Neural progenitor cell (in vitro differentiated cells): ENCODE measurements at regions not wholly inside any gene's neighbourhood (a gene's known extent, or its start where the extent isn't known, plus 50 kb on each side); places are given as distances from the start of the nearest gene placed in this dataset.

ENCODE experiments used
- DNase-seq: peaks from one replicate; pipeline ENCODE4 v3.0.0-alpha.2; 2016; ENCODE audit warnings: low spot score
- H2AFZ ChIP-seq: fragments of 200-600 bp; sonication (generic); replicated peaks from 2 replicates; pipeline ENCODE4 v1.6.1; 2016; ENCODE audit warnings: antibody characterized with exemption
- H3F3A ChIP-seq: fragments of 200-600 bp; sonication (generic); 2 replicates; pipeline ENCODE4 v1.6.1; 2016; ENCODE audit warnings: antibody characterized with exemption, low read depth
- H3K27ac ChIP-seq: fragments of 200-600 bp; sonication (generic); 2 replicates; pipeline ENCODE4 v1.5.1; 2016; ENCODE audit warnings: mild to moderate bottlenecking
- H3K27me3 ChIP-seq: fragments of 200-600 bp; sonication (generic); 2 replicates; pipeline ENCODE4 v1.6.1; 2016; ENCODE audit warnings: mild to moderate bottlenecking, moderate library complexity
- H3K36me3 ChIP-seq: fragments of 200-600 bp; sonication (generic); 2 replicates; pipeline ENCODE4 v1.5.1; 2016
- H3K4me1 ChIP-seq: fragments of 200-600 bp; sonication (generic); 2 replicates; pipeline ENCODE4 v1.6.1; 2016; ENCODE audit warnings: mixed run types
- H3K4me2 ChIP-seq: fragments of 200-600 bp; sonication (generic); 2 replicates; pipeline ENCODE4 v1.6.1; 2016
- H3K4me3 ChIP-seq: fragments of 200-600 bp; sonication (generic); 2 replicates; pipeline ENCODE4 v1.5.1; 2016
- H3K79me2 ChIP-seq: fragments of 200-600 bp; sonication (generic); 2 replicates; pipeline ENCODE4 v1.6.1; 2016; ENCODE audit warnings: low read depth
- H3K9ac ChIP-seq: fragments of 200-600 bp; sonication (generic); 2 replicates; pipeline ENCODE4 v1.6.1; 2016
- H3K9me3 ChIP-seq: fragments of 200-600 bp; sonication (generic); 2 replicates; pipeline ENCODE4 v1.5.1; 2016; ENCODE audit warnings: low read depth
- H4K20me1 ChIP-seq: fragments of 200-600 bp; sonication (generic); 2 replicates; pipeline ENCODE4 v1.6.1; 2016; ENCODE audit warnings: low read depth
- H3K27ac Mint-ChIP-seq: 3 replicates; pipeline ENCODE4 v1.8.0; 2021; ENCODE audit warnings: mixed read lengths
- H3K27me3 Mint-ChIP-seq: 2 replicates; pipeline ENCODE4 v1.8.0; 2022; ENCODE audit warnings: low read depth, mild to moderate bottlenecking, inconsistent platforms, moderate library complexity, mixed read lengths; ENCODE audit not compliant: insufficient read depth
- H3K36me3 Mint-ChIP-seq: 3 replicates; pipeline ENCODE4 v1.8.0; 2021; ENCODE audit warnings: mixed read lengths
- H3K4me1 Mint-ChIP-seq: 3 replicates; pipeline ENCODE4 v1.8.0; 2021; ENCODE audit warnings: mixed read lengths
- H3K4me3 Mint-ChIP-seq: 3 replicates; pipeline ENCODE4 v1.8.0; 2021; ENCODE audit warnings: mild to moderate bottlenecking, moderate library complexity, mixed read lengths
- H3K9me3 Mint-ChIP-seq: 3 replicates; pipeline ENCODE4 v1.8.0; 2020; ENCODE audit warnings: mixed read lengths
- CTCF ChIP-seq: fragments of 200-600 bp; sonication (generic); IDR thresholded peaks from 2 replicates; pipeline ENCODE4 v1.5.1; 2017; ENCODE audit warnings: antibody characterized with exemption, mild to moderate bottlenecking
- EZH2 ChIP-seq: fragments of 200-600 bp; sonication (generic); IDR thresholded peaks from 2 replicates; pipeline ENCODE4 v1.6.1; 2017; ENCODE audit warnings: antibody characterized with exemption, mild to moderate bottlenecking, moderate library complexity
- EZH2phosphoT487 ChIP-seq: fragments of 200-600 bp; sonication (generic); IDR thresholded peaks from 2 replicates; pipeline ENCODE4 v1.6.1; 2017; ENCODE audit warnings: antibody characterized with exemption

GRCh38 chr2:220744861-220745260, 827.2 kb downstream of the EPHA4 start:
- no peaks in the 10 kb centered on the region for H3K36me3 ChIP-seq
- Mint-ChIP-seq H3K9me3 (no peaks in the 10 kb centered on the region), H3K36me3 (no peaks in the 10 kb centered on the region), H3K4me1 (peaks cover 9% of the 10 kb centered on the region), H3K27me3 (no peaks in the 10 kb centered on the region), H3K27ac (no peak overlapping the region), H3K4me3 (no peak overlapping the region)
- H3K27ac ChIP-seq: no peak overlapping the region
- no peaks in the 10 kb centered on the region for H3F3A ChIP-seq
- peaks cover 12% of the 10 kb centered on the region for H3K4me1 ChIP-seq
- no peaks in the 10 kb centered on the region for H3K9me3 ChIP-seq
- no peaks in the 10 kb centered on the region for H3K27me3 ChIP-seq
- H4K20me1 ChIP-seq: no peaks in the 10 kb centered on the region
- no peaks in the 10 kb centered on the region for H3K79me2 ChIP-seq
- no peak overlapping the region for H3K4me2 ChIP-seq
- no peak for DNase-seq
- no peak overlapping the region for H3K4me3 ChIP-seq
- no peak overlapping the region for H2AFZ ChIP-seq
- TF ChIP-seq EZH2: no peak
- TF ChIP-seq EZH2phosphoT487: no peak
- no peak for TF ChIP-seq CTCF
- no peak overlapping the region for H3K9ac ChIP-seq

- no peak for DNase-seq
- Mint-ChIP-seq H3K27me3 (no peaks in the 10 kb centered on the region), H3K4me1 (peaks cover 14% of the 10 kb centered on the region), H3K27ac (no peak overlapping the region), H3K9me3 (no peaks in the 10 kb centered on the region), H3K4me3 (no peak overlapping the region), H3K36me3 (no peaks in the 10 kb centered on the region)
- no peaks in the 10 kb centered on the region for H3K27me3 ChIP-seq
- TF ChIP-seq CTCF: no peak
- TF ChIP-seq EZH2phosphoT487: no peak
- TF ChIP-seq EZH2: no peak
- no peaks in the 10 kb centered on the region for H3K79me2 ChIP-seq
- no peak overlapping the region for H3K27ac ChIP-seq
- H3K4me2 ChIP-seq: no peak overlapping the region
- H4K20me1 ChIP-seq: no peaks in the 10 kb centered on the region
- no peaks in the 10 kb centered on the region for H3F3A ChIP-seq
- H2AFZ ChIP-seq: no peak overlapping the region
- peaks cover 13% of the 10 kb centered on the region for H3K4me1 ChIP-seq
- H3K9me3 ChIP-seq: no peaks in the 10 kb centered on the region
- no peak overlapping the region for H3K9ac ChIP-seq
- no peaks in the 10 kb centered on the region for H3K36me3 ChIP-seq
- H3K4me3 ChIP-seq: no peak overlapping the region
Measured at GRCh38 chr2:220745682-220746081, 826.4 kb downstream of the EPHA4 start.

GRCh38 chr2:220747736-220748135, 824.4 kb downstream of the EPHA4 start:
- Histone ChIP-seq H3K9ac (no peak overlapping the region), H3K4me3 (no peak overlapping the region), H3F3A (no peaks in the 10 kb centered on the region), H3K36me3 (no peaks in the 10 kb centered on the region), H3K4me1 (peaks cover 13% of the 10 kb centered on the region), H3K27me3 (no peaks in the 10 kb centered on the region), H3K4me2 (no peak overlapping the region), H2AFZ (no peak overlapping the region), H3K27ac (no peak overlapping the region), H3K79me2 (no peaks in the 10 kb centered on the region), H3K9me3 (no peaks in the 10 kb centered on the region), H4K20me1 (no peaks in the 10 kb centered on the region)
- peaks cover 3% of the 10 kb centered on the region for H3K9me3 Mint-ChIP-seq
- no peaks in the 10 kb centered on the region for H3K27me3 Mint-ChIP-seq
- H3K4me1 Mint-ChIP-seq: peaks cover 14% of the 10 kb centered on the region
- TF ChIP-seq EZH2 (no peak), EZH2phosphoT487 (no peak), CTCF (no peak)
- H3K4me3 Mint-ChIP-seq: no peak overlapping the region
- H3K27ac Mint-ChIP-seq: no peak overlapping the region
- H3K36me3 Mint-ChIP-seq: no peaks in the 10 kb centered on the region
- DNase-seq: no peak
